CD4-positive, alpha-beta T cell treated with Interleukin-15 for 4 hours (primary cell): ENCODE measurements at regions not wholly inside any gene's neighbourhood (a gene's known extent, or its start where the extent isn't known, plus 50 kb on each side); places are given as distances from the start of the nearest gene placed in this dataset.

Experiments
- DNase-seq: peaks from one replicate; pipeline ENCODE4 v3.0.0-alpha.2; 2020; ENCODE audit warnings: low spot score

- DNase-seq = no peak
Measured at GRCh38 chr4:178288462-178288861, 846.2 kb upstream of the AGA start.

- DNase-seq = no peak
Measured at GRCh38 chr4:178293601-178294000, 851.4 kb upstream of the AGA start.

- DNase-seq = no peak
Measured at GRCh38 chr4:178296669-178297068, 854.4 kb upstream of the AGA start.

- no peak for DNase-seq
Measured at GRCh38 chr4:178306565-178306964, 864.3 kb upstream of the AGA start.

- DNase-seq = no peak
Measured at GRCh38 chr4:178309890-178310289, 867.7 kb upstream of the AGA start.

GRCh38 chr4:178311997-178312396 lies 869.8 kb upstream of the AGA start:
- no peak for DNase-seq

GRCh38 chr4:178314287-178314686 lies 872.0 kb upstream of the AGA start:
- DNase-seq = no peak

GRCh38 chr4:178316211-178316610 lies 874.0 kb upstream of the AGA start:
- DNase-seq = no peak

GRCh38 chr4:178320003-178320402 lies 877.8 kb upstream of the AGA start:
- DNase-seq = no peak

- no peak for DNase-seq
Measured at GRCh38 chr4:178322524-178323183, 880.4 kb upstream of the AGA start.

GRCh38 chr4:178329226-178329872 lies 887.1 kb upstream of the AGA start:
- no peak for DNase-seq

- DNase-seq = no peak
Measured at GRCh38 chr4:178333355-178333754, 891.1 kb upstream of the AGA start.

GRCh38 chr4:178339769-178340168 lies 897.5 kb upstream of the AGA start:
- DNase-seq = no peak

GRCh38 chr4:178340468-178340867 lies 898.2 kb upstream of the AGA start:
- DNase-seq = no peak

- DNase-seq = no peak
Measured at GRCh38 chr4:178344096-178344495, 901.9 kb upstream of the AGA start.

GRCh38 chr4:178347111-178347510 lies 904.9 kb upstream of the AGA start:
- DNase-seq = no peak

GRCh38 chr4:178349601-178350000 lies 907.4 kb upstream of the AGA start:
- DNase-seq = no peak

- no peak for DNase-seq
Measured at GRCh38 chr4:178351185-178351584, 908.9 kb upstream of the AGA start.

GRCh38 chr4:178356725-178357124 lies 914.5 kb upstream of the AGA start:
- no peak for DNase-seq

GRCh38 chr4:178385481-178385880 lies 943.2 kb upstream of the AGA start:
- DNase-seq = no peak

- no peak for DNase-seq
Measured at GRCh38 chr4:178387756-178388155, 945.5 kb upstream of the AGA start.

GRCh38 chr4:178395798-178396197 lies 953.6 kb upstream of the AGA start:
- DNase-seq = no peak

GRCh38 chr4:178412455-178412854 lies 970.2 kb upstream of the AGA start:
- DNase-seq = no peak

GRCh38 chr4:178414042-178414441 lies 971.8 kb upstream of the AGA start:
- DNase-seq = no peak
